ENCODE measurements at regions not wholly inside any gene's neighbourhood (a gene's known extent, or its start where the extent isn't known, plus 50 kb on each side); places are given as distances from the start of the nearest gene placed in this dataset.

DNA sequence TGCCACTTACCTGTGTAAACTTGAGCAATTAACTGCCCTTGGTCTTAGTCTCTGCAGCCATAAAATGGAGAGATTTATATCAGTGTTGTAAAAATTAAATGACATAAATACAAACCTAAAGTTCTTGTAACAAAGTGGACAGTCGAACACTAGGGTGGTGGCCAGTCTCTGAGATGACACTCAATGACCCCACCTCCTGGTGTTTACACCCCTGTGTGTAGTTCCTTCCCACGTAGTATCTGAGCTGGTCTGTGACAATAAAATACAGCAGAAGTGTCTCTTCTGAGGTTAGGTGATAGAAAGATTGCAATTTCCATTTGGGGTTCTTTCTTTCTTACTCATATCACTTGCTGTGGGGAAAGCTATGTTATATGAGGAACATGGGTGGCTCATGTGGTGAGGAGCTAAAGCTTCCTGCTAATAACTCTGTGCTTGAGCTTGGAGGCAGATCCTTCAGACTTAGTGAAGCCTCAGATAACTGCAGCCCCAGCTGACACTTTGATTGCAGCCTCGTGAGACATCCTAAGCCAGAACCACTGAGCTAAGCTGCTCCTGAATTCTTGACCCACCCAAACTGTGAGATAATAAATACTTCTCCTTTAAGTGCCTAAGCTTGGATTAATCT, 173.4 kb upstream of the CHD1 start:
- DNase-seq (ENCODE audit: low read depth) = no peak
- TF ChIP-seq, protein P1, sequence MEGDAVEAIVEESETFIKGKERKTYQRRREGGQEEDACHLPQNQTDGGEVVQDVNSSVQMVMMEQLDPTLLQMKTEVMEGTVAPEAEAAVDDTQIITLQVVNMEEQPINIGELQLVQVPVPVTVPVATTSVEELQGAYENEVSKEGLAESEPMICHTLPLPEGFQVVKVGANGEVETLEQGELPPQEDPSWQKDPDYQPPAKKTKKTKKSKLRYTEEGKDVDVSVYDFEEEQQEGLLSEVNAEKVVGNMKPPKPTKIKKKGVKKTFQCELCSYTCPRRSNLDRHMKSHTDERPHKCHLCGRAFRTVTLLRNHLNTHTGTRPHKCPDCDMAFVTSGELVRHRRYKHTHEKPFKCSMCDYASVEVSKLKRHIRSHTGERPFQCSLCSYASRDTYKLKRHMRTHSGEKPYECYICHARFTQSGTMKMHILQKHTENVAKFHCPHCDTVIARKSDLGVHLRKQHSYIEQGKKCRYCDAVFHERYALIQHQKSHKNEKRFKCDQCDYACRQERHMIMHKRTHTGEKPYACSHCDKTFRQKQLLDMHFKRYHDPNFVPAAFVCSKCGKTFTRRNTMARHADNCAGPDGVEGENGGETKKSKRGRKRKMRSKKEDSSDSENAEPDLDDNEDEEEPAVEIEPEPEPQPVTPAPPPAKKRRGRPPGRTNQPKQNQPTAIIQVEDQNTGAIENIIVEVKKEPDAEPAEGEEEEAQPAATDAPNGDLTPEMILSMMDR (conservative IDR thresholded peaks at IDR 0.05; ENCODE audit: low read depth, low read length) = no peak
- no peak overlapping the region for H3K4me3 ChIP-seq (ENCODE audit: low read depth, low read length)

DNA sequence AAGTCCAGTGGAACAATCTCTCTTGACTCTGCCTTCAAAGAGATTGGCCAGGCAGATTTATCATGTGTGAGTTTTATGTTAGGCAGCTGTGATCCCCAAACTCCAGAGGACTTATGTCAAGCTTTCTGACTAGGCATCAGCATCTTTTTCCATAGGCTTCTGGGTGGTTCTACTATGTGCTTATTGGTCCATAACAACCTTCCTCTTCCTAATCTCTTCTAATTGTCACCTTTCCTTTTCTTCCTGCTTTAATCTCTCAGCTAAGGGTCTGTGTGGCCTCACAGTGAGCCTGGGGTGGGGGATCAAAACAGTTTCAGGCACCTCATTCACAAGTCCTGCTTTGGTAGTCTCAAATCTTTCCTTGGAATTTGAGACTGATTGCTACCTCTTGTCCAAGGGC, 170.9 kb upstream of the CHD1 start:
- no peak overlapping the region for H3K4me3 ChIP-seq (ENCODE audit: low read depth, low read length)
- TF ChIP-seq, protein P1 (conservative IDR thresholded peaks at IDR 0.05; ENCODE audit: low read depth, low read length) = no peak
- DNase-seq (ENCODE audit: low read depth) = no peak

DNA sequence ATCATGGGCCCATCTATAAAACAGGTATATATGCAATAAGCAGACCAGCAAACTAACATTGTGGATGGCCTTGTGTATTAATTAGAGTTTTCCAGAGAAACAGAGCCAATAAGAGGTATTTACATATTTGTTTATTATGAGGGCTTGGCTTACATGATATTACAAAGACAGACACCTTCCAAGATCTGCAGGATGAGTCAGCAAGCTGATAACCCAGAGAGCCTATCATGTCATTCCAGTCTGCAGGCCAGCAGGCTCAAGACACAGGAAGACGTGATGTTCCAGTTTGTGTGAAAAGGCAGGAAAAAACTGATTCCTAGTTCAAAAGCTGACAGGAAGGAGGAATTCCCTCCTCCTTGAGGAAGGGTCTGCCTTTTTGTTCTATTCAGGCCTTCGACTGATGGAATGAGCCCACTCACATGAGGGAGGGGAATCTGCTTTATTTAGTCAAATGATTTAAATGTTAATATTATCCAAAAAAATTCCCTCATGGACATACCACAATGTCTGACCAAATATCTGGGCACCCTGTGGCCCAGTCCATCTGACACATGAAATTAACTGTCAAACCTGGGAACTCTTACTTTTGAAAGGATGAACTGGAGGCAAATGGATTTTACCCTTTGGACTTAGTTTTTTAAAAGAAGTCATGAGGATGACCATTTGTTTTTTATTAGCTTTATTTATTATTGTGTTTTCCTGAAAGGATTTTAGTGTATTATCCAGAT, 161.2 kb upstream of the CHD1 start:
- no peak overlapping the region for H3K4me3 ChIP-seq (ENCODE audit: low read depth, low read length)
- DNase-seq (ENCODE audit: low read depth) = no peak
- TF ChIP-seq, protein P1 (conservative IDR thresholded peaks at IDR 0.05; ENCODE audit: low read depth, low read length) = no peak

DNA sequence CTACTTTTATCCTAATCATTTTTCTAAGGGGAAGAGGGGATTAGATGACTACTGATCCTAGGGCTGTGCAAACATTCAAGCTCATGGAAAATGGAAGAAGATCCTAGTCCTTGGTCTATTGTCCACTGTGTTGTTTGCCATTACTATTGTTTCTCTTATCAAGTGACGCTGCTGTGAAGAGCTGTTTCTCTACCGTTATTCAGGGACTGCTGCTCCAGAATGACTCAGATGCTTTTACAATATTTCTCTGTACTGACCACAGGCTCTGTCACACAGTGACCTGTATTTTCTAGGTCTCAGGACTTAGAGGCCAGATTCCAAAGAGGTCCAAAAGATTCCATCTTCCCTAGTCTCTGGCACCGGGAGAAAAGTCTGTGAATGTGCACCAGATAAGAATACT, 159.5 kb upstream of the CHD1 start:
- TF ChIP-seq, protein P1 (conservative IDR thresholded peaks at IDR 0.05; ENCODE audit: low read depth, low read length) = no peak
- no peak for DNase-seq (ENCODE audit: low read depth)
- H3K4me3 ChIP-seq (ENCODE audit: low read depth, low read length) = no peak overlapping the region

DNA sequence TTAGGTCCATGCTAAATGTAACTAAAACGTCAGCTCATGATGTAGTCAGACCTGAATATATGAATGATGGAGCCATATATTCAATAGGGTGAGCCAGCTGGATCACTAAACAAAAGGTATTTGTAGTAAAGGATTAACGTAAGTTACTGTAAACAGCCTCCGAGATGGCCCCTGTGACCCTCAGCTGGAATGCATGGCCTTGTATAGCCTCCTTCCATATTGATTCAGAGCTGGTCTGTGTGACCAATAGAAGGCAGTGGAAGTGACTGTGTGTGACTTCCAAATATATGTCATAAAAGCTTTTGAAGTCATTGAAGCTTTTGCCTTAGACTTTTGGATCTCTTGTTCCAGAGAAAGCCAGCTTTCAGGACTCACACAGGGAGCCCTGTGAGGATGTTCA, 154.4 kb upstream of the CHD1 start:
- no peak for DNase-seq (ENCODE audit: low read depth)
- no peak overlapping the region for H3K4me3 ChIP-seq (ENCODE audit: low read depth, low read length)
- TF ChIP-seq, protein P1 (conservative IDR thresholded peaks at IDR 0.05; ENCODE audit: low read depth, low read length) = no peak

DNA sequence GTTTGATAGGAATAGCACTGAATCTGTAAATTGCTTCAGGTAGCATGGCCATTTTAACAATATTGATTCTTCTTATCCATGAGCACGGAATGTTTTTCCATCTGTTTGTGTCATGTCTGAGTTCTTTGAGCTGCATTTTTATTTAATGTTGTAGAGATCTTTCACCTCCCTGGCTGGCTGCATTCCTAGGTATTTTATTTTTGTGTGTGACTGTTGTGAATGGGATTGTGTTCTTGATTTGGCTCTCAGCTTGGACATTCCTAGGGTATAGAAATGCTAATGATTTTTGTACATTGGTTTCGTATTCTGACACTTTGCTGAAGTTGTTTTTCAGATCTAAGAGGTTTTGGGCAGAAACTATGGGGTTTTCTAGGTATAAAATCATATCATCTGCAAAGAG, 152.9 kb upstream of the CHD1 start:
- DNase-seq (ENCODE audit: low read depth) = no peak
- TF ChIP-seq, protein P1 (conservative IDR thresholded peaks at IDR 0.05; ENCODE audit: low read depth, low read length) = no peak
- H3K4me3 ChIP-seq (ENCODE audit: low read depth, low read length) = no peak overlapping the region
